A549 (cell line): ENCODE measurements at regions not wholly inside any gene's neighbourhood (a gene's known extent, or its start where the extent isn't known, plus 50 kb on each side); places are given as distances from the start of the nearest gene placed in this dataset.

Experiments used
- ATAC-seq, 2 experiments: fragments of 200-7000 bp in 1 of 2; fragments of >200 bp in 1 of 2; cut with Nextera tagmentation in 1 of 2; cut with Tn5 transposase in 1 of 2; 3 replicates each; pipeline versions ENCODE4 v1.8.0 to v1.9.1; 2018 to 2020; ENCODE audit warnings: mild to moderate bottlenecking in 1 of 2, moderate library complexity in 1 of 2
- CTCF ChIA-PET: fragments of 300-600 bp; sonication (Branson Sonifier 250); formaldehyde crosslinking; extraction: SDS; loops from one replicate; lab custom pipeline; 2021; ENCODE audit warnings: antibody characterized with exemption, inconsistent platforms; lab: Yijun Ruan, JAX
- POLR2A ChIA-PET: fragments of 350-600 bp; formaldehyde crosslinking; extraction: SDS; loops from one replicate; lab custom pipeline; 2021; ENCODE audit warnings: antibody characterized with exemption, inconsistent platforms; lab: Yijun Ruan, JAX
- DNase-seq, 2 experiments: peaks; one replicate each; pipeline versions ENCODE4 v3.0.0 to v3.0.0-alpha.2; 2011 to 2016; ENCODE audit warnings: low read depth in 1 of 2, low spot score in 1 of 2
- FAIRE-seq: peaks from 2 replicates; lab custom pipeline; 2011; peaks lifted over from hg19 to GRCh38; lab: Jason Lieb, UNC
- H3K27ac ChIP-seq, 2 experiments: fragments of >200 bp; sonication (Bioruptor Twin); formaldehyde crosslinking; 3 replicates each; pipeline ENCODE4 v1.5.1; 2016 to 2017
- H3K4me1 ChIP-seq: fragments of >200 bp; sonication (Bioruptor Twin); formaldehyde crosslinking; 3 replicates; pipeline ENCODE4 v1.6.1; 2016
- H3K4me2 ChIP-seq: fragments of >200 bp; sonication (Bioruptor Twin); formaldehyde crosslinking; 3 replicates; pipeline ENCODE4 v1.6.1; 2016
- H3K4me3 ChIP-seq: fragments of >200 bp; sonication (Bioruptor Twin); formaldehyde crosslinking; 3 replicates; pipeline ENCODE4 v1.5.1; 2016
- H3K9me3 ChIP-seq: fragments of >200 bp; sonication (Bioruptor Twin); formaldehyde crosslinking; 3 replicates; pipeline ENCODE4 v1.6.1; 2016
- CBX2 ChIP-seq: fragments of 200-600 bp; sonication (generic); IDR thresholded peaks from 2 replicates; pipeline ENCODE4 v1.6.1; 2016; ENCODE audit warnings: low read depth, mild to moderate bottlenecking, borderline replicate concordance
- FOSL2 ChIP-seq, 2 experiments: fragments of 450-650 bp in 1 of 2; fragments of >200 bp in 1 of 2; sonication (Bioruptor Twin) in 1 of 2; formaldehyde crosslinking; IDR thresholded peaks; 2 replicates each; pipeline versions ENCODE4 v1.5.0 to v1.6.1; 2016 to 2020; ENCODE audit warnings: mild to moderate bottlenecking in 1 of 2, moderate library complexity in 1 of 2
- GATA3 ChIP-seq: IDR thresholded peaks from 2 replicates; pipeline ENCODE4 v1.6.1; 2012; ENCODE audit warnings: borderline replicate concordance
- HDAC2 ChIP-seq: fragments of 200-600 bp; sonication (generic); IDR thresholded peaks from 2 replicates; pipeline ENCODE4 v1.6.1; 2016
- HOXB5 ChIP-seq: fragments of 250-450 bp; sonication (Bioruptor Pico); IDR thresholded peaks from 2 replicates; pipeline ENCODE4 v1.5.0; 2020; ENCODE audit warnings: mild to moderate bottlenecking, moderate library complexity
- NR3C1 ChIP-seq: fragments of >200 bp; sonication (Bioruptor Twin); formaldehyde crosslinking; IDR thresholded peaks from 3 replicates; pipeline ENCODE4 v1.6.1; 2017
- PHF8 ChIP-seq: fragments of 200-600 bp; sonication (generic); IDR thresholded peaks from 2 replicates; pipeline ENCODE4 v1.6.1; 2016; ENCODE audit warnings: low read depth, mild to moderate bottlenecking, antibody characterized with exemption, moderate library complexity, borderline replicate concordance
- REST ChIP-seq: fragments of 200-600 bp; sonication (generic); IDR thresholded peaks from 2 replicates; pipeline ENCODE4 v1.6.1; 2016; ENCODE audit warnings: antibody characterized with exemption, mild to moderate bottlenecking, moderate library complexity
- SMC3 ChIP-seq: fragments of >200 bp; sonication (Bioruptor Twin); formaldehyde crosslinking; IDR thresholded peaks from 3 replicates; pipeline ENCODE4 v1.6.1; 2018; ENCODE audit warnings: inconsistent platforms
- ZFP36 ChIP-seq: fragments of 450-650 bp; IDR thresholded peaks from 2 replicates; pipeline ENCODE4 v1.6.1; 2014; ENCODE audit warnings: borderline replicate concordance; ENCODE audit not compliant: partially characterized antibody
- ZNF302 ChIP-seq: fragments of 250-450 bp; sonication (Bioruptor Pico); IDR thresholded peaks from 2 replicates; pipeline ENCODE4 v1.9.0; 2021; ENCODE audit warnings: inconsistent platforms, mild to moderate bottlenecking, moderate library complexity
- WGBS: methylation state at CpG from one replicate; pipeline ENCODE4 v1.1.6; 2017; ENCODE audit errors: missing lambda C conversion rate; 5-methylcytosine and 5-hydroxymethylcytosine counted together
- TF ChIP-seq, protein P1 (sequence below): IDR thresholded peaks from 2 replicates; pipeline ENCODE4 v1.6.1; 2012; ENCODE audit warnings: low read depth, borderline replicate concordance

- Histone ChIP-seq H3K9me3 (peaks cover 9% of the 10 kb centered on the region; the same call in 1 of the 3 replicates), H3K4me2 (no peak overlapping the region), H3K4me1 (no peaks in the 10 kb centered on the region), H3K4me3 (no peak overlapping the region), H3K27ac (no peak overlapping the region)
- ChIA-PET CTCF (no interaction called here), POLR2A (no interaction called here)
- WGBS: 70% methylated on average over 8 of the region's 8 CpGs
- ATAC-seq (no peak), DNase-seq (no peak), FAIRE-seq (no peak)
- TF ChIP-seq, protein P1, sequence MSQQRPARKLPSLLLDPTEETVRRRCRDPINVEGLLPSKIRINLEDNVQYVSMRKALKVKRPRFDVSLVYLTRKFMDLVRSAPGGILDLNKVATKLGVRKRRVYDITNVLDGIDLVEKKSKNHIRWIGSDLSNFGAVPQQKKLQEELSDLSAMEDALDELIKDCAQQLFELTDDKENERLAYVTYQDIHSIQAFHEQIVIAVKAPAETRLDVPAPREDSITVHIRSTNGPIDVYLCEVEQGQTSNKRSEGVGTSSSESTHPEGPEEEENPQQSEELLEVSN: no peak
- TF ChIP-seq PHF8: no peak
- TF ChIP-seq ZNF302: no peak
- no peak for TF ChIP-seq ZFP36
- no peak for TF ChIP-seq NR3C1
- no peak for TF ChIP-seq GATA3
- TF ChIP-seq FOSL2 (IDR thresholded peaks at IDR 0.05): no peak
- TF ChIP-seq FOSL2 (CRISPR knock-in tag; IDR thresholded peaks at IDR 0.05): no peak
- no peak for TF ChIP-seq REST
- TF ChIP-seq CBX2: no peak
- no peak for TF ChIP-seq HOXB5 (CRISPR knock-in tag)
Observed at GRCh38 chr5:133773247-133774202, 161.2 kb upstream of the FSTL4 start.

GRCh38 chr5:133769842-133770241 is 157.5 kb upstream of the FSTL4 start:
- ChIA-PET POLR2A (no interaction called here), CTCF (no interaction called here)
- FAIRE-seq: no peak

More at GRCh38 chr5:133769842-133770241, 157.5 kb upstream of the FSTL4 start:
- TF ChIP-seq SMC3 (no peak), REST (no peak), HDAC2 (no peak)
- TF ChIP-seq, all 56 proteins: peak for 0
- DNase-seq (no peak), ATAC-seq (no peak)
- Histone ChIP-seq H3K27ac (no peak overlapping the region), H3K4me1 (no peaks in the 10 kb centered on the region), H3K9me3 (peaks cover 9% of the 10 kb centered on the region; the same call in 1 of the 3 replicates), H3K4me3 (no peak overlapping the region), H3K4me2 (no peak overlapping the region)
- 12% methylated on average over 1 of the region's 1 CpG for WGBS
